ENCODE measurements at regions not wholly inside any gene's neighbourhood (a gene's known extent, or its start where the extent isn't known, plus 50 kb on each side); places are given as distances from the start of the nearest gene placed in this dataset.

DNA sequence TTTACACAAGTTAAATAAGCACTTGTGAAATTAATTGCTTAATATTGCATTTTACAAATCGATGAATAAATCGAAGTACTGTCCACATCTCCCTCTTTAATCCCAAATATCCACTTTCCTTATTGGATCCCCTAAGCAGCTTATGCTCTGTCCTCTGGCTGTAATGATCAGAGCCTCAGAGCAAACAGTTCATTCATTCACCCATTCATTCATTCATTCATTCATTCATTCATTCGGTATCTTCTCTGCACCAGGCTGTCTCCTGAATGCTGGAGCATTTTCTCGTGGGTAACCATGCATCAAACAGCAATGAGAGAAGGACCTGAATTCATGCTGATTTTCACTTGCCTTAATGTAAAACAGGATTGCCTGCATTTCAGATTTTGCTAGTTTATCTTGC lies 69.5 kb upstream of the IGSF21 start:
- DNase-seq (ENCODE audit: low read depth) = no peak
- TF ChIP-seq, protein P1, sequence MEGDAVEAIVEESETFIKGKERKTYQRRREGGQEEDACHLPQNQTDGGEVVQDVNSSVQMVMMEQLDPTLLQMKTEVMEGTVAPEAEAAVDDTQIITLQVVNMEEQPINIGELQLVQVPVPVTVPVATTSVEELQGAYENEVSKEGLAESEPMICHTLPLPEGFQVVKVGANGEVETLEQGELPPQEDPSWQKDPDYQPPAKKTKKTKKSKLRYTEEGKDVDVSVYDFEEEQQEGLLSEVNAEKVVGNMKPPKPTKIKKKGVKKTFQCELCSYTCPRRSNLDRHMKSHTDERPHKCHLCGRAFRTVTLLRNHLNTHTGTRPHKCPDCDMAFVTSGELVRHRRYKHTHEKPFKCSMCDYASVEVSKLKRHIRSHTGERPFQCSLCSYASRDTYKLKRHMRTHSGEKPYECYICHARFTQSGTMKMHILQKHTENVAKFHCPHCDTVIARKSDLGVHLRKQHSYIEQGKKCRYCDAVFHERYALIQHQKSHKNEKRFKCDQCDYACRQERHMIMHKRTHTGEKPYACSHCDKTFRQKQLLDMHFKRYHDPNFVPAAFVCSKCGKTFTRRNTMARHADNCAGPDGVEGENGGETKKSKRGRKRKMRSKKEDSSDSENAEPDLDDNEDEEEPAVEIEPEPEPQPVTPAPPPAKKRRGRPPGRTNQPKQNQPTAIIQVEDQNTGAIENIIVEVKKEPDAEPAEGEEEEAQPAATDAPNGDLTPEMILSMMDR (conservative IDR thresholded peaks at IDR 0.05; ENCODE audit: control insufficient read depth, insufficient read depth, low read depth, low read length) = no peak
- no peak overlapping the region for H3K4me3 ChIP-seq (ENCODE audit: control insufficient read depth, low read depth, low read length)

GRCh38 chr1:18039102-18039501 lies 68.5 kb upstream of the IGSF21 start:
- no peak overlapping the region for H3K4me3 ChIP-seq (ENCODE audit: control insufficient read depth, low read depth, low read length)
- TF ChIP-seq, protein P1 (conservative IDR thresholded peaks at IDR 0.05; ENCODE audit: control insufficient read depth, insufficient read depth, low read depth, low read length) = no peak
- no peak for DNase-seq (ENCODE audit: low read depth)

GRCh38 chr1:18041102-18041501 lies 66.5 kb upstream of the IGSF21 start:
- no peak overlapping the region for H3K4me3 ChIP-seq (ENCODE audit: control insufficient read depth, low read depth, low read length)
- no peak for DNase-seq (ENCODE audit: low read depth)
- TF ChIP-seq, protein P1 (conservative IDR thresholded peaks at IDR 0.05; ENCODE audit: control insufficient read depth, insufficient read depth, low read depth, low read length) = no peak

GRCh38 chr1:18041685-18042355 lies 65.8 kb upstream of the IGSF21 start:
- no peak for DNase-seq (ENCODE audit: low read depth)
- H3K4me3 ChIP-seq (ENCODE audit: control insufficient read depth, low read depth, low read length) = no peak overlapping the region
- TF ChIP-seq, protein P1 (conservative IDR thresholded peaks at IDR 0.05; ENCODE audit: control insufficient read depth, insufficient read depth, low read depth, low read length) = no peak

GRCh38 chr1:18043871-18044270 lies 63.7 kb upstream of the IGSF21 start:
- TF ChIP-seq, protein P1 (conservative IDR thresholded peaks at IDR 0.05; ENCODE audit: control insufficient read depth, insufficient read depth, low read depth, low read length) = no peak
- DNase-seq (ENCODE audit: low read depth) = no peak
- no peak overlapping the region for H3K4me3 ChIP-seq (ENCODE audit: control insufficient read depth, low read depth, low read length)

DNA sequence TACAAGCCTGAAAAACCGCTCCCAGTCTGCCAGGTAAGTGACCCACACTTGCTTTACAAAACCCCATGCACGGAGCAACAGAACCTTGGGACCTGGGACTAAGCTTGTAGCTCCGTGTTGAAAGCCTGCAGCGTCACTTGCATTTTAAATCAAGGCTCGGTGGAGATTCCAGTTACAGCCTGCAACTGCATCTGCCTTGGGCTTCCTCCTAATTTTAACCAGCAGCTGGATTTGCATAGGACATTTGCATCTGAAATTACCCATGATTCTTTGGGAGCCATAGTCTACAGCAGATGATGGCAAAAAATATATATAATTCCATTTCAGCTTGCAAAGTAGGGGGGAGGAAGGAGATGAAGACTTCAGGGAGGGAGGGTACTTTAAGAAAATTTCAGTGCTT lies 62.4 kb upstream of the IGSF21 start:
- DNase-seq (ENCODE audit: low read depth) = no peak
- no peak overlapping the region for H3K4me3 ChIP-seq (ENCODE audit: control insufficient read depth, low read depth, low read length)
- TF ChIP-seq, protein P1 (conservative IDR thresholded peaks at IDR 0.05; ENCODE audit: control insufficient read depth, insufficient read depth, low read depth, low read length) = no peak

DNA sequence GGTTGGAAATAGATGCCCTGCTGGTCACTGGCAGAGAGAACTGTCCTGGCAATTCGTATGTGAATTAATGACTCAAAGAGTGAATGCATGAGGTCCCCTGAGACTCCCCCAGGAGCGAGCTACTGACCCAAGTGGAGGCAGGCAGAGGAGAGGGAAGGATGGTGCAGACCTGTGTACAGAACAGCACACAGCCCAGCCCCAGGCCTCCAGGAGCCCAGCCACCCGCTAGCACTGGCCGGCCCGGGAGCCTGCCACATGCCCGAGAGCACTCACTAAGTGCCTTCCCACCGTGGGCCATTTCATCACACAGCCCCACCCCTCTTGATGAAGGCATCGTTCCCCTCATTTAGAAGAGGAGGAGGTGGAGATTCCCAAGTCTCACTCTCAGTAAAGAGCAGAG lies 62.0 kb upstream of the IGSF21 start:
- TF ChIP-seq, protein P1 (conservative IDR thresholded peaks at IDR 0.05; ENCODE audit: control insufficient read depth, insufficient read depth, low read depth, low read length) = no peak
- no peak overlapping the region for H3K4me3 ChIP-seq (ENCODE audit: control insufficient read depth, low read depth, low read length)
- DNase-seq (ENCODE audit: low read depth) = no peak

All from fibroblast of mammary gland (primary cell).